ENCODE measurements at regions not wholly inside any gene's neighbourhood (a gene's known extent, or its start where the extent isn't known, plus 50 kb on each side); places are given as distances from the start of the nearest gene placed in this dataset.

DNA sequence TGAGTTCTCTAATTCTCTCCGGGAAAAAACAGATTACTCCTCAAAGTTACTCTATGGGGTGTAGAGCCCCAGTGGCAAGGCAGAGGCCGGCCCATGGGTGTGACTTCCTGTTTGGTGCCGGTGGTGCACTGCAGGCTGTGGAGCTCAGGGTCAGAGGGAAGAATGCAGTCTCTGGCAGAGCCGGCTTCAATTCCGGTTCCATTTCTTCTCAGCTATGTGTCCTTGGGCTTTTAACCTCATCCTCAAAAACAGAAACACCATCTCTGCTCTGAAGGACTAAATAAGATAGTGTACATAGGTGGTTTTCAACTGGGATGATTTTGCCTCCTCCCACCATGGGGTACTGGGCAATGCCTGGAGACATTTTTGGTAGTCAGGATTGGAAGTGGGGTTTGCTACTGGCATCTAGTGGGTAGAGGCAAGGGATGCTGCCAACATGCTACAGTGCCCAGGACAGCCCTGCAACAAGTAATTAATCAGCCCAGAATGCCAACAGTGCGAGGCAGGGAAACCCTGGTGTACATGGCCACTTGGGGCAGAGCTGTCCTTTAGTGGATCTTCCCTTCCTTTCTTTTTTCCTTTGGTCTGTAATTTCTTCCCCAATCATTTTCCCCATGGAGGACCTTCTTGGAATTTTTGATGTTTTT, 81.2 kb downstream of the INSIG2 start:
- peaks cover 3% of the 10 kb centered on the region in 2 donors for H3K36me3 Mint-ChIP-seq
- ATAC-seq (replicated peaks), result peak; percentile 54 to 61
- no peak overlapping the region for H3K27ac Mint-ChIP-seq
- H3K9me3 Mint-ChIP-seq, result peaks cover 7 to 12% of the 10 kb centered on the region in 2 donors
- no peak for DNase-seq
- H3K4me3 Mint-ChIP-seq, result no peak overlapping the region
- peaks cover 12 to 23% of the 10 kb centered on the region in 2 donors for H3K27me3 Mint-ChIP-seq
- peaks cover 0 to 4% of the 10 kb centered on the region in 2 donors for H3K4me1 Mint-ChIP-seq

DNA sequence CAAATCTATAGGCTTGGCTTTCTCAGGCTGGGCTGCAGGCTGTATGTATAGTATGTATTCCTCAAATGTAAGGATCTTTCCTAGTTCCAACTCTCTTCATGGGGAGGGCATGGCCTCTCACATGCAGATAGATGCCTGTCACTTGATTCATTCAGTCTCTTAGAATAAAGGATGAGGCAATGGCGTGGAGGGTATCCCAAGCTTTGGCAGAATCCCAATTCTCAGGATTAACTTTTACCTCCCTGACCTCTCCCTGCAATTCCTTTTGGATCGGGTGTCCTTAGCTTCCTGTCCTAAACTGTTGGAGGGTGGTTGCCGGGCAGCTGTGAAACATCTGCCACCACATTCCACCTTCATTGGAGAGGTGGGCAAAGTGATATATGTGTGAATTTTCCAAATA, 80.3 kb downstream of the INSIG2 start:
- ATAC-seq (replicated peaks) (no peak), DNase-seq (no peak)
- Mint-ChIP-seq H3K4me3 (no peak overlapping the region), H3K27ac (no peak overlapping the region), H3K4me1 (peaks cover 0 to 4% of the 10 kb centered on the region in 2 donors), H3K27me3 (peaks cover 12 to 28% of the 10 kb centered on the region in 2 donors), H3K9me3 (peaks cover 9 to 12% of the 10 kb centered on the region in 2 donors), H3K36me3 (peaks cover 3% of the 10 kb centered on the region in 2 donors)

GRCh38 chr2:118167026-118167425, 78.8 kb downstream of the INSIG2 start:
- no peak for DNase-seq
- Mint-ChIP-seq H3K9me3 (peaks cover 12 to 16% of the 10 kb centered on the region in 2 donors), H3K27ac (no peak overlapping the region), H3K36me3 (peaks cover 3% of the 10 kb centered on the region in 2 donors), H3K4me3 (no peak overlapping the region), H3K4me1 (peaks cover 0 to 4% of the 10 kb centered on the region in 2 donors), H3K27me3 (peaks cover 12 to 23% of the 10 kb centered on the region in 2 donors)
- ATAC-seq (replicated peaks), result no peak

- peaks cover 12 to 23% of the 10 kb centered on the region in 2 donors for H3K27me3 Mint-ChIP-seq
- peaks cover 12 to 16% of the 10 kb centered on the region in 2 donors for H3K9me3 Mint-ChIP-seq
- no peak overlapping the region for H3K4me3 Mint-ChIP-seq
- DNase-seq (no peak), ATAC-seq (replicated peaks) (no peak)
- H3K27ac Mint-ChIP-seq, result no peak overlapping the region
- peaks cover 3% of the 10 kb centered on the region in 2 donors for H3K36me3 Mint-ChIP-seq
- peaks cover 0 to 4% of the 10 kb centered on the region in 2 donors for H3K4me1 Mint-ChIP-seq
These were observed 78.0 kb downstream of the INSIG2 start for GRCh38 chr2:118166242-118166641.

GRCh38 chr2:118165595-118165994, 77.3 kb downstream of the INSIG2 start:
- no peak overlapping the region for H3K27ac Mint-ChIP-seq
- H3K27me3 Mint-ChIP-seq, result peaks cover 17 to 23% of the 10 kb centered on the region in 2 donors
- H3K4me3 Mint-ChIP-seq, result no peak overlapping the region
- H3K4me1 Mint-ChIP-seq, result peaks cover 0 to 4% of the 10 kb centered on the region in 2 donors
- DNase-seq (no peak), ATAC-seq (replicated peaks) (no peak)
- peaks cover 12 to 16% of the 10 kb centered on the region in 2 donors for H3K9me3 Mint-ChIP-seq
- peaks cover 3% of the 10 kb centered on the region in 2 donors for H3K36me3 Mint-ChIP-seq
